H1 (cell line): ENCODE measurements at regions not wholly inside any gene's neighbourhood (a gene's known extent, or its start where the extent isn't known, plus 50 kb on each side); places are given as distances from the start of the nearest gene placed in this dataset.

Experiments used
- CTCF ChIA-PET: fragments of 300-600 bp; sonication (Branson Sonifier 250); formaldehyde crosslinking; loops from one replicate; lab custom pipeline; 2021; ENCODE audit not compliant: partially characterized antibody; lab: Charles Lee
- POLR2A ChIA-PET: fragments of 300-600 bp; sonication (Branson Sonifier 250); formaldehyde crosslinking; loops from one replicate; lab custom pipeline; 2021; ENCODE audit warnings: inconsistent platforms; ENCODE audit not compliant: partially characterized antibody; lab: Charles Lee
- DNase-seq, 2 experiments: peaks; one replicate each; pipeline versions ENCODE4 v3.0.0 to v3.0.0-alpha.2; 2010 to 2022; ENCODE audit warnings: low spot score in 2 of 2, low read depth in 1 of 2, mixed read lengths in 1 of 2
- FAIRE-seq: peaks from 2 replicates; lab custom pipeline; 2011; peaks lifted over from hg19 to GRCh38; lab: Jason Lieb, UNC
- H2AFZ ChIP-seq: 2 replicates; pipeline ENCODE4 v1.8.1; 2012; ENCODE audit warnings: low read length, inconsistent platforms
- H2AK5ac ChIP-seq: 2 replicates; pipeline ENCODE4 v1.6.1; 2013; ENCODE audit warnings: low read depth, low read length
- H2BK120ac ChIP-seq: replicated peaks from 2 replicates; pipeline ENCODE3; 2013; ENCODE audit warnings: low read depth, low read length, inconsistent platforms
- H2BK12ac ChIP-seq: 2 replicates; pipeline ENCODE4 v1.6.1; 2013; ENCODE audit warnings: low read depth, low read length
- H2BK15ac ChIP-seq: 2 replicates; pipeline ENCODE4 v1.6.1; 2013; ENCODE audit warnings: low read length
- H2BK20ac ChIP-seq: 2 replicates; pipeline ENCODE4 v1.6.1; 2013; ENCODE audit warnings: low read length
- H2BK5ac ChIP-seq: 2 replicates; pipeline ENCODE4 v1.6.1; 2013; ENCODE audit warnings: low read depth, low read length
- H3K14ac ChIP-seq: 2 replicates; pipeline ENCODE4 v1.6.1; 2013; ENCODE audit warnings: inconsistent platforms; ENCODE audit not compliant: insufficient read length
- H3K18ac ChIP-seq: 2 replicates; pipeline ENCODE4 v1.6.1; 2013; ENCODE audit warnings: low read length; ENCODE audit errors: extremely low read depth
- H3K23ac ChIP-seq: 2 replicates; pipeline ENCODE4 v1.6.1; 2013; ENCODE audit warnings: inconsistent platforms; ENCODE audit not compliant: insufficient read length
- H3K23me2 ChIP-seq: 2 replicates; pipeline ENCODE4 v1.6.1; 2013; ENCODE audit warnings: low read depth, low read length
- H3K27ac ChIP-seq: 2 replicates; pipeline ENCODE4 v1.6.1; 2011; ENCODE audit warnings: low read depth, low read length, inconsistent platforms
- H3K27me3 ChIP-seq, 4 experiments: replicated peaks in 1 of 4; 1 replicate in 1 of 4; 2 replicates in 3 of 4; pipeline versions ENCODE4 v1.6.1 to v1.8.1; 2011 to 2013; ENCODE audit warnings: low read length in 3 of 4, mild to moderate bottlenecking in 3 of 4, inconsistent platforms in 2 of 4, mixed read lengths in 2 of 4, moderate library complexity in 1 of 4; ENCODE audit not compliant: control insufficient read depth in 3 of 4, insufficient read depth in 3 of 4; ENCODE audit errors: extremely low read depth in 1 of 4
- H3K36me3 ChIP-seq, 4 experiments: 2 replicates each; pipeline versions ENCODE4 v1.6.1 to v1.8.1; 2011 to 2013; ENCODE audit warnings: mild to moderate bottlenecking in 4 of 4, low read length in 3 of 4, moderate library complexity in 2 of 4, control low read depth in 1 of 4, inconsistent platforms in 1 of 4; ENCODE audit not compliant: insufficient read depth in 4 of 4, control insufficient read depth in 2 of 4
- H3K4ac ChIP-seq: replicated peaks from 2 replicates; pipeline ENCODE3; 2013; ENCODE audit warnings: low read length, low read depth, mixed read lengths, inconsistent platforms; ENCODE audit not compliant: insufficient read length
- H3K4me1 ChIP-seq, 4 experiments: replicated peaks in 1 of 4; 1 replicate in 1 of 4; 2 replicates in 3 of 4; pipeline versions ENCODE4 v1.6.1 to v1.8.1; 2011 to 2013; ENCODE audit warnings: low read length in 3 of 4, inconsistent platforms in 2 of 4, mixed read lengths in 1 of 4; ENCODE audit not compliant: insufficient read depth in 4 of 4, control insufficient read depth in 3 of 4
- H3K4me2 ChIP-seq, 2 experiments: 2 replicates each; pipeline versions ENCODE4 v1.6.1 to v1.8.1; 2011 to 2013; ENCODE audit warnings: low read depth in 2 of 2, low read length in 2 of 2, control low read depth in 1 of 2, inconsistent platforms in 1 of 2, mild to moderate bottlenecking in 1 of 2; ENCODE audit not compliant: insufficient read depth in 1 of 2
- H3K4me3 ChIP-seq, 4 experiments: fragments of 200-600, 300-600 bp in 1 of 4; sonication (generic), shearing (Covaris generic), sonication (Bioruptor Twin) in 1 of 4; 2 replicates each; pipeline versions ENCODE4 v1.5.1 to v1.8.1; 2011 to 2016; ENCODE audit warnings: low read length in 4 of 4, low read depth in 3 of 4, control low read depth in 2 of 4, inconsistent platforms in 2 of 4, mild to moderate bottlenecking in 2 of 4, mixed read lengths in 1 of 4, moderate library complexity in 1 of 4; ENCODE audit not compliant: insufficient read depth in 2 of 4; ENCODE audit errors: extremely low read depth in 1 of 4
- H3K56ac ChIP-seq: replicated peaks from 2 replicates; pipeline ENCODE3; 2013; ENCODE audit warnings: low read depth, mild to moderate bottlenecking, mixed read lengths, low read length, inconsistent platforms; ENCODE audit not compliant: insufficient read length
- H3K79me1 ChIP-seq: 2 replicates; pipeline ENCODE4 v1.6.1; 2013; ENCODE audit warnings: low read depth, low read length, control low read depth
- H3K79me2 ChIP-seq, 2 experiments: 2 replicates each; pipeline versions ENCODE4 v1.6.1 to v1.8.1; 2012 to 2013; ENCODE audit warnings: low read length in 2 of 2, mild to moderate bottlenecking in 2 of 2, inconsistent platforms in 1 of 2; ENCODE audit not compliant: insufficient read depth in 2 of 2, control insufficient read depth in 1 of 2
- H3K9ac ChIP-seq, 4 experiments: replicated peaks in 1 of 4; 1 replicate in 1 of 4; 2 replicates in 3 of 4; pipeline versions ENCODE4 v1.6.1 to v1.8.1; 2011 to 2013; ENCODE audit warnings: low read depth in 3 of 4, low read length in 3 of 4, control low read depth in 2 of 4, mild to moderate bottlenecking in 2 of 4, moderate library complexity in 2 of 4, inconsistent platforms in 1 of 4; ENCODE audit errors: extremely low read depth in 1 of 4
- H3K9me3 ChIP-seq, 2 experiments: 2 replicates each; pipeline versions ENCODE4 v1.6.1 to v1.8.1; 2012 to 2013; ENCODE audit warnings: mild to moderate bottlenecking in 2 of 2, moderate library complexity in 2 of 2, control low read depth in 1 of 2, inconsistent platforms in 1 of 2, low read depth in 1 of 2, low read length in 1 of 2, mixed read lengths in 1 of 2; ENCODE audit not compliant: insufficient read depth in 2 of 2
- H4K20me1 ChIP-seq, 2 experiments: replicated peaks in 1 of 2; 2 replicates each; pipeline versions ENCODE3 to v1.8.1; 2011 to 2013; ENCODE audit warnings: inconsistent platforms in 2 of 2, low read length in 2 of 2, mild to moderate bottlenecking in 1 of 2; ENCODE audit not compliant: insufficient read depth in 2 of 2, control insufficient read depth in 1 of 2
- H4K5ac ChIP-seq: 2 replicates; pipeline ENCODE4 v1.6.1; 2013; ENCODE audit warnings: low read length, low read depth, mixed read lengths, inconsistent platforms; ENCODE audit not compliant: insufficient read length
- H4K8ac ChIP-seq: 2 replicates; pipeline ENCODE4 v1.8.0; 2013; ENCODE audit warnings: mild to moderate bottlenecking, moderate library complexity, low read length, inconsistent platforms; ENCODE audit not compliant: insufficient read depth; ENCODE audit errors: extremely low read depth
- H4K91ac ChIP-seq: replicated peaks from 2 replicates; pipeline ENCODE3; 2013; ENCODE audit warnings: low read length, mixed read lengths, inconsistent platforms; ENCODE audit not compliant: insufficient read length
- CTBP2 ChIP-seq: IDR thresholded peaks from 2 replicates; pipeline ENCODE4 v1.7.0; 2011; ENCODE audit warnings: borderline replicate concordance, mild to moderate bottlenecking, moderate library complexity, mixed read lengths, low read length; ENCODE audit not compliant: insufficient read depth, insufficient read length
- KDM1A ChIP-seq: fragments of 200-600, 300-600 bp; sonication (generic); IDR thresholded peaks from 2 replicates; pipeline ENCODE4 v1.7.1; 2016; ENCODE audit warnings: mild to moderate bottlenecking, low read length, borderline replicate concordance
- RFX5 ChIP-seq: IDR thresholded peaks from 2 replicates; pipeline ENCODE4 v1.6.1; 2011; ENCODE audit warnings: low read depth, low read length, improper control_type of control experiment, borderline replicate concordance
- SIX5 ChIP-seq: IDR thresholded peaks from 2 replicates; pipeline ENCODE4 v1.6.1; 2011; ENCODE audit warnings: mild to moderate bottlenecking, low read depth, low read length
- SRF ChIP-seq: IDR thresholded peaks from 2 replicates; pipeline ENCODE4 v1.6.1; 2011; ENCODE audit warnings: mild to moderate bottlenecking, low read depth, low read length, moderate library complexity
- TAF7 ChIP-seq: optimal IDR thresholded peaks from 2 replicates; pipeline ENCODE3; 2011; ENCODE audit warnings: low read depth, mild to moderate bottlenecking, inconsistent platforms, low read length, moderate library complexity, borderline replicate concordance
- WGBS, 2 experiments: shearing (Covaris generic) in 1 of 2; methylation state at CpG; one replicate each; pipeline versions ENCODE4 v1.1.6 to v1.1.7; 2013 to 2015; ENCODE audit warnings: low lambda C conversion rate in 2 of 2, mixed read lengths in 2 of 2, inconsistent platforms in 1 of 2, low coverage in 1 of 2, missing lambda C conversion rate in 1 of 2; ENCODE audit not compliant: insufficient replicate concordance in 2 of 2, insufficient coverage in 1 of 2, insufficient read length in 1 of 2; ENCODE audit errors: extremely low coverage in 1 of 2, missing lambda C conversion rate in 1 of 2; 5-methylcytosine and 5-hydroxymethylcytosine counted together

GRCh38 chr7:91656541-91657482, 223.7 kb downstream of the MTERF1 start:
- Histone ChIP-seq H3K79me1 (no peaks in the 10 kb centered on the region), H3K23me2 (no peaks in the 10 kb centered on the region), H2BK120ac (no peak overlapping the region), H3K4me1 (no peaks in the 10 kb centered on the region), H3K9ac (no peak overlapping the region), H3K79me2 (no peaks in the 10 kb centered on the region), H3K4me3 (no peak overlapping the region), H3K27me3 (no peaks in the 10 kb centered on the region), H2AFZ (no peak overlapping the region), H3K56ac (no peak overlapping the region), H4K8ac (no peak overlapping the region), H3K18ac (no peak overlapping the region), H4K91ac (no peak overlapping the region), H3K4me2 (no peak overlapping the region), H4K5ac (no peak overlapping the region), H2BK20ac (no peak overlapping the region), H3K9me3 (no peaks in the 10 kb centered on the region), H4K20me1 (no peaks in the 10 kb centered on the region), H3K36me3 (no peaks in the 10 kb centered on the region), H3K4ac (no peak overlapping the region), H3K14ac (no peak overlapping the region), H3K23ac (no peak overlapping the region), H2AK5ac (no peak overlapping the region), H2BK15ac (no peak overlapping the region), H2BK12ac (no peak overlapping the region), H3K27ac (no peak overlapping the region), H2BK5ac (no peak overlapping the region)
- no peak for TF ChIP-seq SRF
- TF ChIP-seq RFX5 = no peak
- TF ChIP-seq SIX5 = no peak
- no peak for TF ChIP-seq KDM1A
- no peak for TF ChIP-seq CTBP2
- TF ChIP-seq TAF7 = no peak
- CTCF ChIA-PET = interaction anchor here (1.0 kb wide), 1 partner anchor 11 kb away, joined by 3 read pairs; no protein-coding TSS in a partner anchor
- no peak for DNase-seq
- POLR2A ChIA-PET = no interaction called here
- no peak for FAIRE-seq
- 87% methylated on average over 9 of the region's 9 CpGs; no CpG with 5 or more reads in 1 of the 2 experiments for WGBS, 2 experiments
